ACC112 (cell line): ENCODE measurements at regions not wholly inside any gene's neighbourhood (a gene's known extent, or its start where the extent isn't known, plus 50 kb on each side); places are given as distances from the start of the nearest gene placed in this dataset.

ENCODE experiments used
- H2AFZ ChIP-seq: fragments of 200-600 bp; sonication (generic); one replicate; pipeline ENCODE4 v1.6.0; 2017; ENCODE audit warnings: antibody characterized with exemption, low read length; ENCODE audit not compliant: unreplicated experiment
- H3K27ac ChIP-seq: fragments of 200-600 bp; sonication (generic); 2 replicates; pipeline ENCODE4 v1.5.1; 2014; ENCODE audit warnings: low read depth, mild to moderate bottlenecking, antibody characterized with exemption, low read length, moderate library complexity
- H3K27me3 ChIP-seq: fragments of 200-600 bp; sonication (generic); 2 replicates; pipeline ENCODE4 v1.6.1; 2014; ENCODE audit warnings: mild to moderate bottlenecking, antibody characterized with exemption, low read length, moderate library complexity, mixed read lengths; ENCODE audit not compliant: insufficient read depth
- H3K36me3 ChIP-seq: fragments of 200-600 bp; sonication (generic); 2 replicates; pipeline ENCODE4 v1.6.1; 2016; ENCODE audit warnings: mild to moderate bottlenecking, antibody characterized with exemption, low read length, moderate library complexity, mixed read lengths; ENCODE audit not compliant: insufficient read depth
- H3K4me1 ChIP-seq: fragments of 200-600 bp; sonication (generic); one replicate; pipeline ENCODE4 v1.6.1; 2016; ENCODE audit warnings: low read length, mixed read lengths; ENCODE audit not compliant: insufficient read depth, unreplicated experiment, control insufficient read depth
- H3K4me3 ChIP-seq: fragments of 200-600 bp; sonication (generic); 2 replicates; pipeline ENCODE4 v1.5.1; 2014; ENCODE audit warnings: mild to moderate bottlenecking, low read depth, low read length
- H3K79me2 ChIP-seq: fragments of 200-600 bp; sonication (generic); one replicate; pipeline ENCODE4 v1.6.0; 2016; ENCODE audit warnings: low read length; ENCODE audit not compliant: control insufficient read depth, unreplicated experiment, insufficient read depth

GRCh38 chr5:5798462-5798861, 376.0 kb downstream of the ICE1 start:
- Histone ChIP-seq H2AFZ (no peak overlapping the region), H3K4me3 (no peak overlapping the region), H3K36me3 (no peaks in the 10 kb centered on the region), H3K4me1 (no peaks in the 10 kb centered on the region), H3K27me3 (no peaks in the 10 kb centered on the region), H3K79me2 (no peaks in the 10 kb centered on the region), H3K27ac (no peak overlapping the region)

GRCh38 chr5:5798041-5798440, 375.6 kb downstream of the ICE1 start:
- Histone ChIP-seq H3K27me3 (no peaks in the 10 kb centered on the region), H3K27ac (no peak overlapping the region), H3K36me3 (no peaks in the 10 kb centered on the region), H3K4me1 (no peaks in the 10 kb centered on the region), H3K4me3 (no peak overlapping the region), H2AFZ (no peak overlapping the region), H3K79me2 (no peaks in the 10 kb centered on the region)

- no peak overlapping the region for H3K4me3 ChIP-seq
Measured at GRCh38 chr5:5795074-5795771, 372.7 kb downstream of the ICE1 start.

GRCh38 chr5:5794118-5794560, 371.7 kb downstream of the ICE1 start:
- no peak overlapping the region for H3K4me3 ChIP-seq
- H3K79me2 ChIP-seq, result no peaks in the 10 kb centered on the region
- no peaks in the 10 kb centered on the region for H3K27me3 ChIP-seq
- no peaks in the 10 kb centered on the region for H3K36me3 ChIP-seq
- no peak overlapping the region for H2AFZ ChIP-seq
- H3K4me1 ChIP-seq, result no peaks in the 10 kb centered on the region
- no peak overlapping the region for H3K27ac ChIP-seq

More at GRCh38 chr5:5795074-5795771, 372.7 kb downstream of the ICE1 start:
- Histone ChIP-seq H3K27ac (no peak overlapping the region), H2AFZ (no peak overlapping the region), H3K36me3 (no peaks in the 10 kb centered on the region), H3K4me1 (no peaks in the 10 kb centered on the region), H3K27me3 (no peaks in the 10 kb centered on the region), H3K79me2 (no peaks in the 10 kb centered on the region)

GRCh38 chr5:5793242-5794117, 371.0 kb downstream of the ICE1 start:
- no peaks in the 10 kb centered on the region for H3K36me3 ChIP-seq

GRCh38 chr5:5792106-5792505, 369.6 kb downstream of the ICE1 start:
- no peaks in the 10 kb centered on the region for H3K27me3 ChIP-seq
- H3K4me3 ChIP-seq, result no peak overlapping the region
- no peak overlapping the region for H2AFZ ChIP-seq
- no peak overlapping the region for H3K27ac ChIP-seq
- no peaks in the 10 kb centered on the region for H3K4me1 ChIP-seq
- H3K36me3 ChIP-seq, result no peaks in the 10 kb centered on the region
- no peaks in the 10 kb centered on the region for H3K79me2 ChIP-seq

More at GRCh38 chr5:5793242-5794117, 371.0 kb downstream of the ICE1 start:
- Histone ChIP-seq H2AFZ (no peak overlapping the region), H3K79me2 (no peaks in the 10 kb centered on the region), H3K4me3 (no peak overlapping the region), H3K4me1 (no peaks in the 10 kb centered on the region), H3K27me3 (no peaks in the 10 kb centered on the region), H3K27ac (no peak overlapping the region)

- Histone ChIP-seq H3K27me3 (no peaks in the 10 kb centered on the region), H3K79me2 (no peaks in the 10 kb centered on the region), H2AFZ (no peak overlapping the region), H3K36me3 (no peaks in the 10 kb centered on the region), H3K27ac (no peak overlapping the region), H3K4me1 (no peaks in the 10 kb centered on the region), H3K4me3 (no peak overlapping the region)
Measured at GRCh38 chr5:5788793-5789192, 366.3 kb downstream of the ICE1 start.

GRCh38 chr5:5787373-5787772, 364.9 kb downstream of the ICE1 start:
- no peak overlapping the region for H2AFZ ChIP-seq
- no peaks in the 10 kb centered on the region for H3K27me3 ChIP-seq
- H3K27ac ChIP-seq, result no peak overlapping the region
- no peaks in the 10 kb centered on the region for H3K79me2 ChIP-seq
- H3K4me1 ChIP-seq, result no peaks in the 10 kb centered on the region
- H3K36me3 ChIP-seq, result no peaks in the 10 kb centered on the region
- H3K4me3 ChIP-seq, result no peak overlapping the region

GRCh38 chr5:5784101-5784500, 361.6 kb downstream of the ICE1 start:
- H3K79me2 ChIP-seq, result no peaks in the 10 kb centered on the region
- H3K27me3 ChIP-seq, result no peaks in the 10 kb centered on the region
- no peak overlapping the region for H3K4me3 ChIP-seq
- no peaks in the 10 kb centered on the region for H3K4me1 ChIP-seq
- H3K27ac ChIP-seq, result no peak overlapping the region
- no peak overlapping the region for H2AFZ ChIP-seq
- H3K36me3 ChIP-seq, result no peaks in the 10 kb centered on the region

GRCh38 chr5:5783021-5783420, 360.5 kb downstream of the ICE1 start:
- Histone ChIP-seq H3K79me2 (no peaks in the 10 kb centered on the region), H3K27me3 (no peaks in the 10 kb centered on the region), H2AFZ (no peak overlapping the region), H3K27ac (no peak overlapping the region), H3K36me3 (no peaks in the 10 kb centered on the region), H3K4me1 (no peaks in the 10 kb centered on the region), H3K4me3 (no peak overlapping the region)

- Histone ChIP-seq H3K4me1 (no peaks in the 10 kb centered on the region), H3K27me3 (no peaks in the 10 kb centered on the region), H2AFZ (no peak overlapping the region), H3K79me2 (no peaks in the 10 kb centered on the region), H3K27ac (no peak overlapping the region), H3K36me3 (no peaks in the 10 kb centered on the region), H3K4me3 (no peak overlapping the region)
Measured at GRCh38 chr5:5782402-5782801, 359.9 kb downstream of the ICE1 start.
